ENCODE measurements at regions not wholly inside any gene's neighbourhood (a gene's known extent, or its start where the extent isn't known, plus 50 kb on each side); places are given as distances from the start of the nearest gene placed in this dataset.
A peak's percentile ranks its signal among the peaks of the same experiment; 100 is the strongest.
"Not testable (repeated sequence)": the region's sequence is repeated elsewhere in the genome, so short reads cannot be mapped to it uniquely, and the experiment has no call there.

DNA sequence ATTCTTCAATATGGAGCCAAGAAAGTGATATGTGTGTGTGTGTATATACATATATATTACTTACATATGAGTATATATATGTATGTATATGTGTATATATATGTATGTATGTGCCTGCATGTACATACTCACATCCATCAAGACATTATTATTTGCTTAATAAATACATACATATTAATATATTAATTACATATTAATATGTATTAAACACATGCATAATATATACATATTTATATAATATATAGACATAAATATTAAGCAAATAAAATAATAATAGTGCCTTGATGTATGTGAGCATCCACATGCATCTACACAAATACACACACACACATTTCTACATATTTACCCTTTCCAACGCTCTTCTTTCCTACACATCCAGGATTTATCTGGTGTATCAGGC lies 88.7 kb upstream of the KCNMA1 start:
- Histone ChIP-seq H3K4me1 (peaks cover 8% of the 10 kb centered on the region), H3K27me3 (no peaks in the 10 kb centered on the region), H3K27ac (no peak overlapping the region), H2AFZ (replicated peaks) (no peak overlapping the region), H3F3A (ENCODE audit: low read depth) (no peaks in the 10 kb centered on the region), H4K20me1 (ENCODE audit: low read depth) (no peaks in the 10 kb centered on the region), H3K9ac (no peak overlapping the region), H3K9me3 (ENCODE audit: low read depth) (no peaks in the 10 kb centered on the region), H3K4me3 (no peak overlapping the region), H3K36me3 (no peaks in the 10 kb centered on the region), H3K4me2 (no peak overlapping the region), H3K79me2 (ENCODE audit: low read depth) (no peaks in the 10 kb centered on the region)
- Mint-ChIP-seq H3K36me3 (no peaks in the 10 kb centered on the region), H3K4me1 (peaks cover 4% of the 10 kb centered on the region), H3K27ac (no peak overlapping the region), H3K4me3 (no peak overlapping the region), H3K9me3 (no peaks in the 10 kb centered on the region), H3K27me3 (ENCODE audit: insufficient read depth, low read depth) (peaks cover 6% of the 10 kb centered on the region)
- TF ChIP-seq CTCF (IDR thresholded peaks at IDR 0.05) (no peak), EZH2 (IDR thresholded peaks at IDR 0.05) (no peak), EZH2phosphoT487 (IDR thresholded peaks at IDR 0.05) (no peak)
- DNase-seq (ENCODE audit: low spot score), result no peak

DNA sequence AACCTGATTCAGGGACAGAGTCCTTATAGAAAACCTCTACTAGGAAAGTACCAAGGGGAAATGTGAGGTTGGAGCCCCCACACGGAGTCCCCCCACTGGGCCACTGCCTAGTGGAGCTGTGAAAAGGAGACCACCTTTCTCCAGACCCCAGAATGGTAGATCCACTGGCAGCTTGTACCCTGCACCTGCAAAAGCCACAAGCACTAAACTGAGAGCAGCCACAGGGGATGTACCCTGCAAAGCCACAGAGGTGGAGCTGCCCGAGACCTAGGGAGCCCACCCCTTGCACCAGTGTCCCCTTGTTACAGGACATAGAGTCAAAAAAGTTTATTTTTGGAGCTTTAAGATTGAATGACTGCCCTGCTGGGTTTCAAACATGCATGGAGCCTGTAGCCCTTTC lies 87.2 kb upstream of the KCNMA1 start:
- no peaks in the 10 kb centered on the region for H3K36me3 ChIP-seq
- H4K20me1 ChIP-seq (ENCODE audit: low read depth), result no peaks in the 10 kb centered on the region
- no peak for TF ChIP-seq EZH2phosphoT487 (IDR thresholded peaks at IDR 0.05)
- no peak for TF ChIP-seq CTCF (IDR thresholded peaks at IDR 0.05)
- no peak for TF ChIP-seq EZH2 (IDR thresholded peaks at IDR 0.05)
- H3K4me3 ChIP-seq, result no peak overlapping the region
- peaks cover 8% of the 10 kb centered on the region for H3K4me1 ChIP-seq
- H3K36me3 Mint-ChIP-seq, result no peaks in the 10 kb centered on the region
- no peaks in the 10 kb centered on the region for H3K9me3 ChIP-seq (ENCODE audit: low read depth)
- peaks cover 6% of the 10 kb centered on the region for H3K27me3 Mint-ChIP-seq (ENCODE audit: insufficient read depth, low read depth)
- H3F3A ChIP-seq (ENCODE audit: low read depth), result no peaks in the 10 kb centered on the region
- H3K4me2 ChIP-seq, result no peak overlapping the region
- no peak for DNase-seq (ENCODE audit: low spot score)
- no peak overlapping the region for H3K27ac ChIP-seq
- H3K27me3 ChIP-seq, result no peaks in the 10 kb centered on the region
- H3K27ac Mint-ChIP-seq, result no peak overlapping the region
- no peaks in the 10 kb centered on the region for H3K79me2 ChIP-seq (ENCODE audit: low read depth)
- H3K9ac ChIP-seq, result no peak overlapping the region
- H3K4me1 Mint-ChIP-seq, result peaks cover 4% of the 10 kb centered on the region
- H3K4me3 Mint-ChIP-seq, result no peak overlapping the region
- no peak overlapping the region for H2AFZ ChIP-seq (replicated peaks)
- H3K9me3 Mint-ChIP-seq, result no peaks in the 10 kb centered on the region

GRCh38 chr10:77723376-77723775 lies 85.8 kb upstream of the KCNMA1 start:
- Mint-ChIP-seq H3K36me3 (no peaks in the 10 kb centered on the region), H3K27ac (no peak overlapping the region), H3K4me3 (no peak overlapping the region), H3K4me1 (peaks cover 4% of the 10 kb centered on the region), H3K27me3 (ENCODE audit: insufficient read depth, low read depth) (peaks cover 6% of the 10 kb centered on the region), H3K9me3 (no peaks in the 10 kb centered on the region)
- DNase-seq (ENCODE audit: low spot score), result no peak
- Histone ChIP-seq H3K4me1 (peaks cover 8% of the 10 kb centered on the region), H3K4me3 (no peak overlapping the region), H3K27ac (no peak overlapping the region), H4K20me1 (ENCODE audit: low read depth) (no peaks in the 10 kb centered on the region), H3K9me3 (ENCODE audit: low read depth) (no peaks in the 10 kb centered on the region), H3F3A (ENCODE audit: low read depth) (no peaks in the 10 kb centered on the region), H3K4me2 (no peak overlapping the region), H2AFZ (replicated peaks) (no peak overlapping the region), H3K36me3 (no peaks in the 10 kb centered on the region), H3K9ac (no peak overlapping the region), H3K27me3 (no peaks in the 10 kb centered on the region), H3K79me2 (ENCODE audit: low read depth) (no peaks in the 10 kb centered on the region)
- TF ChIP-seq EZH2phosphoT487 (IDR thresholded peaks at IDR 0.05), result no peak
- no peak for TF ChIP-seq CTCF (IDR thresholded peaks at IDR 0.05)

GRCh38 chr10:77722956-77723355 lies 85.3 kb upstream of the KCNMA1 start:
- not testable (repeated sequence) for H3K27me3 ChIP-seq; H3K79me2 ChIP-seq (ENCODE audit: low read depth); H3K9me3 ChIP-seq (ENCODE audit: low read depth); H3F3A ChIP-seq (ENCODE audit: low read depth); H3K27ac ChIP-seq; H3K36me3 Mint-ChIP-seq; H3K27ac Mint-ChIP-seq; H3K9me3 Mint-ChIP-seq; H3K27me3 Mint-ChIP-seq (ENCODE audit: insufficient read depth, low read depth); H3K4me3 ChIP-seq; H3K4me1 Mint-ChIP-seq; H3K36me3 ChIP-seq; H2AFZ ChIP-seq (replicated peaks); H3K9ac ChIP-seq; H3K4me3 Mint-ChIP-seq; H4K20me1 ChIP-seq (ENCODE audit: low read depth); H3K4me1 ChIP-seq; H3K4me2 ChIP-seq
- DNase-seq (ENCODE audit: low spot score), result peak; percentile 25

Measured in neural progenitor cell (in vitro differentiated cells).